GM18511 (cell line): ENCODE measurements at regions not wholly inside any gene's neighbourhood (a gene's known extent, or its start where the extent isn't known, plus 50 kb on each side); places are given as distances from the start of the nearest gene placed in this dataset.

ENCODE experiments used
- ATAC-seq: cut with Tn5 transposase; IDR thresholded peaks from one replicate; pipeline ENCODE4 v1.9.1; 2021; ENCODE audit warnings: mild to moderate bottlenecking, moderate library complexity; ENCODE audit not compliant: unreplicated experiment

DNA sequence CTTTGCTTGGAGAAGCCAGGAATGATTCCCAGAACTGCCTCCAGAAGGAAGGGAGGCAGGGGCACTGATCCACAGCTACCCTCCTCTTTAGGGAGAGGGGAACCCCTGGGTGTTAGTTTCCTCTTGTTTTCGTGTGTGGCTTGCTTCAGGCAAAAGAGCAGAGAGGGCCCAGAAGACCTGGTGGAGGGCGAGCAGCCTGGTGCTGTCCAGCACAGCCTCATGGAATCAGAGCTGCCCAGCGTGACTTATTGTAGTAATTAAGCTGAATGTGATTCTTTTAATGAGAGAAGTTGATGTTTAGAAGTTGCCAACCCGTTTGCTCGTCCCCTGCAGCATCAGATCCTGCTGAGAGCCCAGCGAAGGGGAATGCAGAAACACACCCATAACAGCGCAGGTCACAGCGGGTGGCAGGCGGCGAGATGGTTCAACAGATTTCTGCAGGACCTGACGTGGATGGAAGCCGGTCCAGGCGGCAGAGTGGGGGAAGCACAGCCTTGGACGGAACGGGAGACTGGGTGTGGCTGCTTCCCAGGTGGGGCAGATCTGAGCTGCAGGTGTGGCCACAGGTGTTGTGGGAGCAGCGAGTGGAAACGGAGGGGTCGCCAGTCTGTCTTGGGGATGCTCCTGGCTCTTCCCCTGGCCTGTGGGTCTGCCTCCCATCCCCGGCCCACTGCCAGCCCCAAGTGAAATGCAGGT, 53.7 kb upstream of the SHH start:
- ATAC-seq = no peak

- no peak for ATAC-seq
These were observed 52.9 kb upstream of the SHH start for GRCh38 chr7:155864991-155865690.

GRCh38 chr7:155864271-155864985, 52.2 kb upstream of the SHH start:
- ATAC-seq = no peak

DNA sequence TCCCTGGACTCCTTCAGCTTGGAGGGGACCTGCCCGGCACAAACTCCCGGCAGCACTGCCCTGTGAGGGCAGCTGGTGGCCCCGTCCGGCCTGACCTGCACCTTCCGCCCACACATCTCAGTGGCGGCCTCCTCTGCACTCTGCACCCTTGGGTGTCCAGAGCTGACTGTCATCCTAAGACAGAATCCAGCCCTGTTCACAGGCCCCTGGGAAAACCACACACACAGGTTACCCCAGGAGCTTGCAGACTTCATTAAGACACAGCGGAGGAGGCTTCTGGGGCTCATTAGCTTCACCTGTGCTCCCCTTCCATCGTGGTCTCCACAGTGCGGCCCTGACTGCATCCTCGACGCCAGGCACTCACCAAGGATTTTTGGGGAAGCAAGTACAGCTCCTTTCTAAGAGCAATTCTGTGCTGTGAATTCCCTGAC, 51.5 kb upstream of the SHH start:
- no peak for ATAC-seq

GRCh38 chr7:155862123-155862892, 50.0 kb upstream of the SHH start:
- ATAC-seq = no peak
